AG09309 (cell line): ENCODE measurements at regions not wholly inside any gene's neighbourhood (a gene's known extent, or its start where the extent isn't known, plus 50 kb on each side); places are given as distances from the start of the nearest gene placed in this dataset.

Experiments
- DNase-seq: peaks from one replicate; pipeline ENCODE4 v3.0.0-alpha.2; 2010; ENCODE audit warnings: low read depth
- H3K4me3 ChIP-seq: 2 replicates; pipeline ENCODE4 v1.5.1; 2011; ENCODE audit warnings: mild to moderate bottlenecking, low read depth, low read length, moderate library complexity; ENCODE audit not compliant: control insufficient read depth
- CTCF ChIP-seq: IDR thresholded peaks from 2 replicates; pipeline ENCODE4 v1.5.1; 2011; ENCODE audit warnings: mild to moderate bottlenecking, low read depth, low read length, inconsistent platforms; ENCODE audit not compliant: insufficient read depth, control insufficient read depth; ENCODE audit errors: missing control alignments

- DNase-seq = no peak
- H3K4me3 ChIP-seq = no peak overlapping the region
- no peak for TF ChIP-seq CTCF
These were observed 639.0 kb upstream of the DPP6 start for GRCh38 chr7:153413199-153413539.

- no peak for DNase-seq
- H3K4me3 ChIP-seq = no peak overlapping the region
- no peak for TF ChIP-seq CTCF
These were observed 638.5 kb upstream of the DPP6 start for GRCh38 chr7:153413540-153414287.

- no peak overlapping the region for H3K4me3 ChIP-seq
- DNase-seq = no peak
- no peak for TF ChIP-seq CTCF
These were observed 637.9 kb upstream of the DPP6 start for GRCh38 chr7:153414288-153414629.

GRCh38 chr7:153415632-153416031 is 636.6 kb upstream of the DPP6 start:
- DNase-seq = no peak
- no peak for TF ChIP-seq CTCF
- no peak overlapping the region for H3K4me3 ChIP-seq

- H3K4me3 ChIP-seq = no peak overlapping the region
- no peak for DNase-seq
- TF ChIP-seq CTCF = no peak
These were observed 629.6 kb upstream of the DPP6 start for GRCh38 chr7:153422291-153423209.

GRCh38 chr7:153423210-153423590 is 629.0 kb upstream of the DPP6 start:
- DNase-seq = no peak
- TF ChIP-seq CTCF = no peak
- H3K4me3 ChIP-seq = no peak overlapping the region
